Fibroblast of lung (primary cell): ENCODE measurements at regions not wholly inside any gene's neighbourhood (a gene's known extent, or its start where the extent isn't known, plus 50 kb on each side); places are given as distances from the start of the nearest gene placed in this dataset.

Experiments used
- EZH2 ChIP-seq: IDR thresholded peaks from 2 replicates; pipeline ENCODE4 v1.5.1; 2012; ENCODE audit warnings: low read length, control low read depth, mild to moderate bottlenecking; ENCODE audit errors: missing control alignments
- TF ChIP-seq, protein P1 (sequence below), 2 donors: IDR thresholded peaks in 1 of 2; conservative IDR thresholded peaks in 1 of 2; 1 replicate in 1 of 2; 2 replicates in 1 of 2; pipeline ENCODE4 v1.5.1; 2011 to 2012; ENCODE audit warnings: low read length in 2 of 2, control low read depth in 1 of 2, inconsistent platforms in 1 of 2, low read depth in 1 of 2, mild to moderate bottlenecking in 1 of 2

GRCh38 chr6:165847407-165848085, 184.5 kb upstream of the PDE10A start:
- TF ChIP-seq, protein P1, sequence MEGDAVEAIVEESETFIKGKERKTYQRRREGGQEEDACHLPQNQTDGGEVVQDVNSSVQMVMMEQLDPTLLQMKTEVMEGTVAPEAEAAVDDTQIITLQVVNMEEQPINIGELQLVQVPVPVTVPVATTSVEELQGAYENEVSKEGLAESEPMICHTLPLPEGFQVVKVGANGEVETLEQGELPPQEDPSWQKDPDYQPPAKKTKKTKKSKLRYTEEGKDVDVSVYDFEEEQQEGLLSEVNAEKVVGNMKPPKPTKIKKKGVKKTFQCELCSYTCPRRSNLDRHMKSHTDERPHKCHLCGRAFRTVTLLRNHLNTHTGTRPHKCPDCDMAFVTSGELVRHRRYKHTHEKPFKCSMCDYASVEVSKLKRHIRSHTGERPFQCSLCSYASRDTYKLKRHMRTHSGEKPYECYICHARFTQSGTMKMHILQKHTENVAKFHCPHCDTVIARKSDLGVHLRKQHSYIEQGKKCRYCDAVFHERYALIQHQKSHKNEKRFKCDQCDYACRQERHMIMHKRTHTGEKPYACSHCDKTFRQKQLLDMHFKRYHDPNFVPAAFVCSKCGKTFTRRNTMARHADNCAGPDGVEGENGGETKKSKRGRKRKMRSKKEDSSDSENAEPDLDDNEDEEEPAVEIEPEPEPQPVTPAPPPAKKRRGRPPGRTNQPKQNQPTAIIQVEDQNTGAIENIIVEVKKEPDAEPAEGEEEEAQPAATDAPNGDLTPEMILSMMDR (conservative IDR thresholded peaks at IDR 0.05 in 1 of 2, IDR thresholded peaks at IDR 0.05 in 1 of 2; ENCODE audit: low read depth in 1 of 2, low read length in 2 of 2): no peak
- no peak for TF ChIP-seq EZH2
